ENCODE measurements at regions not wholly inside any gene's neighbourhood (a gene's known extent, or its start where the extent isn't known, plus 50 kb on each side); places are given as distances from the start of the nearest gene placed in this dataset.

GRCh38 chr7:121798896-121799295, 74.1 kb upstream of the PTPRZ1 start:
- TF ChIP-seq REST (IDR thresholded peaks at IDR 0.05; ENCODE audit: insufficient read depth in 1 of 2, low read depth in 2 of 2, low read length in 2 of 2) (no peak), POLR2AphosphoS5 (IDR thresholded peaks at IDR 0.05; ENCODE audit: low read depth, low read length) (no peak), SIN3A (IDR thresholded peaks at IDR 0.05; ENCODE audit: borderline replicate concordance, insufficient read depth, low read length) (no peak), FOXP2 (optimal IDR thresholded peaks at IDR 0.05; ENCODE audit: borderline replicate concordance, extremely low read depth, extremely low read length, insufficient read depth) (no peak), TAF1 (IDR thresholded peaks at IDR 0.05; ENCODE audit: borderline replicate concordance, insufficient read depth, low read length) (no peak)

GRCh38 chr7:121798453-121798840, 74.5 kb upstream of the PTPRZ1 start:
- TF ChIP-seq TAF1 (IDR thresholded peaks at IDR 0.05; ENCODE audit: borderline replicate concordance, insufficient read depth, low read length) (no peak), FOXP2 (optimal IDR thresholded peaks at IDR 0.05; ENCODE audit: borderline replicate concordance, extremely low read depth, extremely low read length, insufficient read depth) (no peak), REST (IDR thresholded peaks at IDR 0.05; ENCODE audit: insufficient read depth in 1 of 2, low read depth in 2 of 2, low read length in 2 of 2) (no peak), POLR2AphosphoS5 (IDR thresholded peaks at IDR 0.05; ENCODE audit: low read depth, low read length) (no peak)

- no peak for TF ChIP-seq REST (IDR thresholded peaks at IDR 0.05; ENCODE audit: insufficient read depth in 1 of 2, low read depth in 2 of 2, low read length in 2 of 2)
- TF ChIP-seq FOXP2 (optimal IDR thresholded peaks at IDR 0.05; ENCODE audit: borderline replicate concordance, extremely low read depth, extremely low read length, insufficient read depth) = no peak
- TF ChIP-seq TAF1 (IDR thresholded peaks at IDR 0.05; ENCODE audit: borderline replicate concordance, insufficient read depth, low read length) = no peak
- no peak for TF ChIP-seq POLR2AphosphoS5 (IDR thresholded peaks at IDR 0.05; ENCODE audit: low read depth, low read length)
- TF ChIP-seq SIN3A (IDR thresholded peaks at IDR 0.05; ENCODE audit: borderline replicate concordance, insufficient read depth, low read length) = no peak
These were observed 75.1 kb upstream of the PTPRZ1 start for GRCh38 chr7:121797657-121798452.

- TF ChIP-seq FOXP2 (optimal IDR thresholded peaks at IDR 0.05; ENCODE audit: borderline replicate concordance, extremely low read depth, extremely low read length, insufficient read depth) = no peak
- TF ChIP-seq REST (IDR thresholded peaks at IDR 0.05; ENCODE audit: insufficient read depth in 1 of 2, low read depth in 2 of 2, low read length in 2 of 2) = no peak
- no peak for TF ChIP-seq POLR2AphosphoS5 (IDR thresholded peaks at IDR 0.05; ENCODE audit: low read depth, low read length)
- no peak for TF ChIP-seq TAF1 (IDR thresholded peaks at IDR 0.05; ENCODE audit: borderline replicate concordance, insufficient read depth, low read length)
- TF ChIP-seq SIN3A (IDR thresholded peaks at IDR 0.05; ENCODE audit: borderline replicate concordance, insufficient read depth, low read length) = no peak
These were observed 75.9 kb upstream of the PTPRZ1 start for GRCh38 chr7:121796936-121797656.
